H9 (cell line): ENCODE measurements at regions not wholly inside any gene's neighbourhood (a gene's known extent, or its start where the extent isn't known, plus 50 kb on each side); places are given as distances from the start of the nearest gene placed in this dataset.
"Not testable (repeated sequence)": the region's sequence is repeated elsewhere in the genome, so short reads cannot be mapped to it uniquely, and the experiment has no call there.

ENCODE experiments used
- DNase-seq: peaks from one replicate; pipeline ENCODE4 v3.0.0-alpha.2; 2017
- H2AFZ ChIP-seq: one replicate; pipeline ENCODE4 v1.6.1; 2013; ENCODE audit warnings: mild to moderate bottlenecking, low read length, control low read depth, moderate library complexity
- H2AK5ac ChIP-seq: 2 replicates; pipeline ENCODE4 v1.6.1; 2013; ENCODE audit warnings: low read length, control low read depth, mixed read lengths; ENCODE audit not compliant: insufficient read length
- H2BK120ac ChIP-seq: one replicate; pipeline ENCODE4 v1.6.1; 2013; ENCODE audit warnings: low read depth, mild to moderate bottlenecking, low read length, control low read depth, inconsistent platforms; ENCODE audit not compliant: poor library complexity, severe bottlenecking
- H2BK12ac ChIP-seq: 2 replicates; pipeline ENCODE4 v1.6.1; 2013; ENCODE audit warnings: low read length, control low read depth, mixed read lengths, low read depth; ENCODE audit not compliant: insufficient read length
- H2BK15ac ChIP-seq: 2 replicates; pipeline ENCODE4 v1.6.1; 2013; ENCODE audit warnings: low read depth, low read length, control low read depth
- H2BK20ac ChIP-seq: one replicate; pipeline ENCODE4 v1.6.1; 2013; ENCODE audit warnings: low read depth, mild to moderate bottlenecking, low read length, control low read depth, inconsistent platforms; ENCODE audit not compliant: poor library complexity, severe bottlenecking
- H2BK5ac ChIP-seq: 2 replicates; pipeline ENCODE4 v1.6.1; 2013; ENCODE audit warnings: low read length, control low read depth, mixed read lengths; ENCODE audit not compliant: insufficient read length
- H3K14ac ChIP-seq: 2 replicates; pipeline ENCODE4 v1.6.1; 2013; ENCODE audit warnings: low read length, control low read depth; ENCODE audit not compliant: insufficient read depth
- H3K18ac ChIP-seq: 2 replicates; pipeline ENCODE4 v1.6.1; 2013; ENCODE audit warnings: low read depth, mild to moderate bottlenecking, mixed read lengths, low read length, control low read depth; ENCODE audit not compliant: insufficient read length
- H3K23ac ChIP-seq: 2 replicates; pipeline ENCODE4 v1.6.1; 2013; ENCODE audit warnings: low read length, control low read depth, mixed read lengths, low read depth; ENCODE audit not compliant: insufficient read length
- H3K23me2 ChIP-seq: 2 replicates; pipeline ENCODE4 v1.6.1; 2013; ENCODE audit warnings: low read depth, mild to moderate bottlenecking, mixed read lengths, low read length, control low read depth; ENCODE audit not compliant: insufficient read length, poor library complexity, severe bottlenecking
- H3K27ac ChIP-seq: 2 replicates; pipeline ENCODE4 v1.5.1; 2013; ENCODE audit warnings: low read length, control low read depth, mixed read lengths, low read depth; ENCODE audit not compliant: insufficient read length
- H3K27me3 ChIP-seq: 2 replicates; pipeline ENCODE4 v1.6.1; 2013; ENCODE audit warnings: low read length, control low read depth, inconsistent platforms; ENCODE audit not compliant: insufficient read depth
- H3K4ac ChIP-seq: 2 replicates; pipeline ENCODE4 v1.6.1; 2013; ENCODE audit warnings: low read depth, mild to moderate bottlenecking, control low read depth, inconsistent platforms, low read length, moderate library complexity
- H3K4me1 ChIP-seq: 2 replicates; pipeline ENCODE4 v1.6.1; 2013; ENCODE audit warnings: low read length, control low read depth, inconsistent platforms; ENCODE audit not compliant: insufficient read depth
- H3K4me2 ChIP-seq: 2 replicates; pipeline ENCODE4 v1.6.1; 2013; ENCODE audit warnings: low read length, control low read depth, mixed read lengths; ENCODE audit not compliant: insufficient read length, insufficient read depth
- H3K56ac ChIP-seq: 2 replicates; pipeline ENCODE4 v1.6.1; 2013; ENCODE audit warnings: low read depth, mild to moderate bottlenecking, mixed read lengths, low read length, control low read depth; ENCODE audit not compliant: insufficient read length
- H3K79me1 ChIP-seq: 2 replicates; pipeline ENCODE4 v1.6.1; 2013; ENCODE audit warnings: low read depth, mild to moderate bottlenecking, moderate library complexity, low read length, control low read depth, inconsistent platforms; ENCODE audit not compliant: insufficient read depth, poor library complexity, severe bottlenecking
- H3K79me2 ChIP-seq: 2 replicates; pipeline ENCODE4 v1.6.1; 2013; ENCODE audit warnings: low read length, control low read depth, inconsistent platforms; ENCODE audit not compliant: insufficient read depth
- H3K9ac ChIP-seq: 2 replicates; pipeline ENCODE4 v1.6.1; 2013; ENCODE audit warnings: low read length, control low read depth, mixed read lengths; ENCODE audit not compliant: insufficient read length; ENCODE audit errors: extremely low read depth
- H3K9me3 ChIP-seq: one replicate; pipeline ENCODE4 v1.6.1; 2013; ENCODE audit warnings: low read depth, low read length, inconsistent platforms; ENCODE audit not compliant: control insufficient read depth
- H3T11ph ChIP-seq: one replicate; pipeline ENCODE4 v1.6.1; 2013; ENCODE audit warnings: mild to moderate bottlenecking, low read length, control low read depth, inconsistent platforms
- H4K20me1 ChIP-seq: one replicate; pipeline ENCODE4 v1.6.1; 2013; ENCODE audit not compliant: control insufficient read depth, insufficient read length, insufficient read depth
- H4K5ac ChIP-seq: 2 replicates; pipeline ENCODE4 v1.6.1; 2013; ENCODE audit warnings: low read depth, mild to moderate bottlenecking, mixed read lengths, low read length, control low read depth; ENCODE audit not compliant: insufficient read length
- H4K8ac ChIP-seq: replicated peaks from 2 replicates; pipeline ENCODE4 v1.6.1; 2013; ENCODE audit warnings: low read length, control low read depth, mixed read lengths, low read depth; ENCODE audit not compliant: insufficient read length
- H4K91ac ChIP-seq: 2 replicates; pipeline ENCODE4 v1.6.1; 2013; ENCODE audit warnings: low read depth, mild to moderate bottlenecking, moderate library complexity, mixed read lengths, low read length, control low read depth; ENCODE audit not compliant: insufficient read length
- H3K27ac Mint-ChIP-seq, 3 experiments: 2 replicates in 2 of 3; 3 replicates in 1 of 3; pipeline ENCODE4 v1.8.0; 2020 to 2021; ENCODE audit warnings: mixed read lengths in 3 of 3, mild to moderate bottlenecking in 1 of 3, moderate library complexity in 1 of 3
- H3K27me3 Mint-ChIP-seq: 2 replicates; pipeline ENCODE4 v1.8.0; 2021; ENCODE audit warnings: low read depth, mild to moderate bottlenecking, moderate library complexity, mixed read lengths
- H3K36me3 Mint-ChIP-seq, 3 experiments: 2 replicates in 2 of 3; 3 replicates in 1 of 3; pipeline ENCODE4 v1.8.0; 2020 to 2021; ENCODE audit warnings: low read depth in 3 of 3, mixed read lengths in 3 of 3; ENCODE audit not compliant: insufficient read depth in 1 of 3
- H3K4me1 Mint-ChIP-seq, 2 experiments: 2 replicates each; pipeline ENCODE4 v1.8.0; 2020; ENCODE audit warnings: mixed read lengths in 2 of 2
- H3K4me3 Mint-ChIP-seq, 2 experiments: 2 replicates in 1 of 2; 3 replicates in 1 of 2; pipeline ENCODE4 v1.8.0; 2020 to 2021; ENCODE audit warnings: mild to moderate bottlenecking in 2 of 2, mixed read lengths in 2 of 2, moderate library complexity in 1 of 2
- H3K9me3 Mint-ChIP-seq, 2 experiments: 2 replicates in 1 of 2; 3 replicates in 1 of 2; pipeline ENCODE4 v1.8.0; 2020; ENCODE audit warnings: mild to moderate bottlenecking in 2 of 2, mixed read lengths in 2 of 2, moderate library complexity in 1 of 2
- WGBS: extraction: QIAGEN DNeasy Blood & Tissue Kit; methylation state at CpG from one replicate; pipeline ENCODE4 v1.1.7; 2013; ENCODE audit warnings: missing lambda C conversion rate, low lambda C conversion rate, mixed read lengths; ENCODE audit not compliant: insufficient read length; ENCODE audit errors: extremely low coverage; 5-methylcytosine and 5-hydroxymethylcytosine counted together

DNA sequence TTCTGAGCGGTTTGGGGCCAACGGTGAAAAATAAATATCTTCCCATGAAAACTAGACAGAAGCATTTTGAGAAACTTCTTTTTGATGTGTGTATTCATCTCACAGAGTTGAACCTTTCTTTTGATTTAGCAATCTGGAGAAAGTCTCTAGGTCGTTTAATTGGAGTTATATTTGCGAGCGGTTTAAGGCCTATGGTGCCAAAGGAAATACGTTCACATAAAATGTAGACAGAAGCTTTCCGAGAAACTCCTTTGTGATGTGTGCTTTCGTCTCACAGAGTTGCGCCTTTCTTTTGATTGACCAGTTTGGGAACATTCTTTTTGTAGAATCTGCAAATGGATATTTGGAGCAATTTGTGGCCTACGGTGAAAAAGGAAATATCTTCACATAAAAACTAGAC, 3032.2 kb downstream of the TUBA3C start:
- H3K79me1 ChIP-seq, H3K27me3 Mint-ChIP-seq, H2BK120ac ChIP-seq, H3K23me2 ChIP-seq, H3K27me3 ChIP-seq, H3K14ac ChIP-seq, H3K4me1 Mint-ChIP-seq, H4K5ac ChIP-seq, H3K4me1 ChIP-seq, H3T11ph ChIP-seq, H3K4me3 Mint-ChIP-seq, H2BK5ac ChIP-seq, H2AFZ ChIP-seq, DNase-seq, H3K4ac ChIP-seq, H3K27ac ChIP-seq, H4K8ac ChIP-seq, H3K56ac ChIP-seq, H3K18ac ChIP-seq, H4K20me1 ChIP-seq, H4K91ac ChIP-seq, H3K4me2 ChIP-seq, H2BK15ac ChIP-seq, H3K23ac ChIP-seq, H3K79me2 ChIP-seq, H2BK20ac ChIP-seq, H3K9ac ChIP-seq, H3K27ac Mint-ChIP-seq, H2AK5ac ChIP-seq, H2BK12ac ChIP-seq: not testable (repeated sequence)
- Mint-ChIP-seq H3K36me3 (peaks cover 4 to 20% (median 7%) of the 10 kb centered on the region in 3 experiments; a peak in 6 of 7 replicates), H3K9me3 (peaks cover 56 to 64% of the 10 kb centered on the region in 2 experiments)
- no CpG with 5 or more reads among the region's 10 CpGs for WGBS
- H3K9me3 ChIP-seq, result peaks cover 19% of the 10 kb centered on the region

DNA sequence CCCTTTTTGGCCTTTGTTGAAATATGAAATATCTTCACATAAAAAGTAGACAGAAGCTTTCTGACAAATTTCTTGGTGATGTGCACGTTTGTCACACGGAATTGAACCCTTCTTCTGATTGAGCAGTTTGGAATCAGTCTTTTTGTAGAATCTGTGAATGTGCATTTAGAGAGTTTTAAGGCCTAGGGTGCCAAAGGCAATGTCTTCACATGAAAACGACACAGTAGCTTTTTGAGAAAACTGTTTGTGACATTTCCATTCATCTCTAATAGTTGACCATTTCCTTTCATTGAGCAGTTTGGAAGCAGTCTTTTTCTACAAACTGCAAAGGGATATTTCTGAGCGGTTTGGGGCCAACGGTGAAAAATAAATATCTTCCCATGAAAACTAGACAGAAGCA, 3036.0 kb downstream of the TUBA3C start:
- H2AK5ac ChIP-seq, H3K14ac ChIP-seq, H2BK15ac ChIP-seq, H3K27ac Mint-ChIP-seq, H3K9ac ChIP-seq, H3K56ac ChIP-seq, H3K79me2 ChIP-seq, H4K91ac ChIP-seq, H3K4ac ChIP-seq, H3K4me3 Mint-ChIP-seq, H3K23ac ChIP-seq, H4K5ac ChIP-seq, H3T11ph ChIP-seq, H4K8ac ChIP-seq, H2BK5ac ChIP-seq, H4K20me1 ChIP-seq, H3K18ac ChIP-seq, H2BK20ac ChIP-seq, DNase-seq, H3K79me1 ChIP-seq, H3K4me2 ChIP-seq, H2AFZ ChIP-seq, H3K4me1 ChIP-seq, H3K27me3 Mint-ChIP-seq, H3K4me1 Mint-ChIP-seq, H3K23me2 ChIP-seq, H3K27me3 ChIP-seq, H3K27ac ChIP-seq, H2BK120ac ChIP-seq, H2BK12ac ChIP-seq: not testable (repeated sequence)
- H3K9me3 ChIP-seq, result peaks cover 25% of the 10 kb centered on the region
- Mint-ChIP-seq H3K9me3 (peaks cover 54 to 63% of the 10 kb centered on the region in 2 experiments), H3K36me3 (peaks cover 8 to 23% (median 9%) of the 10 kb centered on the region in 3 experiments)
- WGBS, result no CpG with 5 or more reads among the region's 5 CpGs
